ENCODE measurements at regions not wholly inside any gene's neighbourhood (a gene's known extent, or its start where the extent isn't known, plus 50 kb on each side); places are given as distances from the start of the nearest gene placed in this dataset.
A peak's percentile ranks its signal among the peaks of the same experiment; 100 is the strongest.

GRCh38 chr11:112539741-112540140, 279.1 kb upstream of the PLET1 start:
- DNase-seq (ENCODE audit: low spot score): no peak

- DNase-seq (ENCODE audit: low spot score): no peak
These were observed 279.6 kb upstream of the PLET1 start for GRCh38 chr11:112540261-112540660.

- no peak for DNase-seq (ENCODE audit: low spot score)
These were observed 280.7 kb upstream of the PLET1 start for GRCh38 chr11:112541140-112542046.

GRCh38 chr11:112542479-112542878, 281.8 kb upstream of the PLET1 start:
- DNase-seq (ENCODE audit: low spot score): no peak

- no peak for DNase-seq (ENCODE audit: low spot score)
These were observed 282.7 kb upstream of the PLET1 start for GRCh38 chr11:112543390-112543789.

GRCh38 chr11:112548641-112549040, 288.0 kb upstream of the PLET1 start:
- DNase-seq (ENCODE audit: low spot score): no peak

GRCh38 chr11:112553205-112553731, 292.6 kb upstream of the PLET1 start:
- no peak for DNase-seq (ENCODE audit: low spot score)

- DNase-seq (ENCODE audit: low spot score): no peak
These were observed 293.9 kb upstream of the PLET1 start for GRCh38 chr11:112554586-112554985.

- peak; percentile 53 for DNase-seq (ENCODE audit: low spot score)
These were observed 295.1 kb upstream of the PLET1 start for GRCh38 chr11:112555491-112556364.

- DNase-seq (ENCODE audit: low spot score): no peak
These were observed 298.0 kb upstream of the PLET1 start for GRCh38 chr11:112558691-112559090.

- no peak for DNase-seq (ENCODE audit: low spot score)
These were observed 303.1 kb upstream of the PLET1 start for GRCh38 chr11:112563808-112564207.

GRCh38 chr11:112564228-112564955, 303.7 kb upstream of the PLET1 start:
- peak; percentile 36 for DNase-seq (ENCODE audit: low spot score)

GRCh38 chr11:112565551-112565950, 304.9 kb upstream of the PLET1 start:
- DNase-seq (ENCODE audit: low spot score): no peak

- no peak for DNase-seq (ENCODE audit: low spot score)
These were observed 305.5 kb upstream of the PLET1 start for GRCh38 chr11:112566124-112566523.

- DNase-seq (ENCODE audit: low spot score): no peak
These were observed 309.7 kb upstream of the PLET1 start for GRCh38 chr11:112570333-112570732.

GRCh38 chr11:112579282-112579681, 318.6 kb upstream of the PLET1 start:
- no peak for DNase-seq (ENCODE audit: low spot score)

- DNase-seq (ENCODE audit: low spot score): no peak
These were observed 320.2 kb upstream of the PLET1 start for GRCh38 chr11:112580864-112581263.

- no peak for DNase-seq (ENCODE audit: low spot score)
These were observed 321.1 kb upstream of the PLET1 start for GRCh38 chr11:112581747-112582146.

GRCh38 chr11:112582366-112582765, 321.7 kb upstream of the PLET1 start:
- no peak for DNase-seq (ENCODE audit: low spot score)

GRCh38 chr11:112583261-112583893, 322.7 kb upstream of the PLET1 start:
- no peak for DNase-seq (ENCODE audit: low spot score)

- no peak for DNase-seq (ENCODE audit: low spot score)
These were observed 324.0 kb upstream of the PLET1 start for GRCh38 chr11:112584672-112585071.

Measured in Ammon's horn (tissue), 1 donor.